Uterus (tissue), 2 donors: ENCODE measurements at regions not wholly inside any gene's neighbourhood (a gene's known extent, or its start where the extent isn't known, plus 50 kb on each side); places are given as distances from the start of the nearest gene placed in this dataset.

ENCODE experiments used
- POLR2A ChIP-seq, 2 donors: fragments of 450-650 bp; IDR thresholded peaks; one replicate each; pipeline ENCODE4 v1.6.1; 2016; ENCODE audit warnings: antibody characterized with exemption in 2 of 2, mild to moderate bottlenecking in 1 of 2, moderate library complexity in 1 of 2
- TF ChIP-seq, protein P1 (sequence below), 4 experiments: fragments of 200-600 bp in 2 of 4; fragments of 450-650 bp in 2 of 4; sonication (generic) in 2 of 4; IDR thresholded peaks; one replicate each; pipeline ENCODE4 v1.5.1; 2016 to 2019; ENCODE audit warnings: antibody characterized with exemption in 4 of 4, mild to moderate bottlenecking in 2 of 4, moderate library complexity in 1 of 4

DNA sequence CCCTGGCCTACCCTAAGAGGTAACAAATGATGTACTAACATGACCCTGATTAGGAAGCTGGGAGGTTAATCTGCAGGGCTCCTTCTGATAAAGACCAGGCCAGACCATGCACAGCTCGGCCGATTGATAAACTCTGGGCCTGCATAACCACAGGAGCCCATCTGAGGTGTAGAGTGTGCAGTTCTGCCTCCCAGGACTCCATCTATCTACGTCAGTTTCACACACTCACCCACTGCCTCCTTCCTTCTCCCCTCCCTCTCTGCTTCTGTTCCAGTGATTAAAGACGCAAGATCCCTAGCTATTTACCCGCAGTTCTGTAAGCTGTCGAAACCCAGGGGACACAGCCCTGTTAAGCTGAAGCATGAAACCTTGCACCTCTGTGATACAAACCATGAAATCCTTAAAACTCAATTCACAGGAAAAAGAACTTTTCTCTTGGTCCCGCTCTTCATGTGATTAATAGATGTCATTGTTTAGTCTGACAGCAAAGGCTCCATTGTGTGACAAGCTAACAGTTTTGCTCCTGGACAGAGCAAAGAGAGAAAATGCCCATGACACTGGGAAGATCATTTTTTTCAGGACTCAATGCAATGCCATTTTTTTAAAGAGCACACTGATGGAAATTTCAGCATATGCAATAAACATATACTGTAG, 470.6 kb downstream of the MAFB start:
- TF ChIP-seq, protein P1, sequence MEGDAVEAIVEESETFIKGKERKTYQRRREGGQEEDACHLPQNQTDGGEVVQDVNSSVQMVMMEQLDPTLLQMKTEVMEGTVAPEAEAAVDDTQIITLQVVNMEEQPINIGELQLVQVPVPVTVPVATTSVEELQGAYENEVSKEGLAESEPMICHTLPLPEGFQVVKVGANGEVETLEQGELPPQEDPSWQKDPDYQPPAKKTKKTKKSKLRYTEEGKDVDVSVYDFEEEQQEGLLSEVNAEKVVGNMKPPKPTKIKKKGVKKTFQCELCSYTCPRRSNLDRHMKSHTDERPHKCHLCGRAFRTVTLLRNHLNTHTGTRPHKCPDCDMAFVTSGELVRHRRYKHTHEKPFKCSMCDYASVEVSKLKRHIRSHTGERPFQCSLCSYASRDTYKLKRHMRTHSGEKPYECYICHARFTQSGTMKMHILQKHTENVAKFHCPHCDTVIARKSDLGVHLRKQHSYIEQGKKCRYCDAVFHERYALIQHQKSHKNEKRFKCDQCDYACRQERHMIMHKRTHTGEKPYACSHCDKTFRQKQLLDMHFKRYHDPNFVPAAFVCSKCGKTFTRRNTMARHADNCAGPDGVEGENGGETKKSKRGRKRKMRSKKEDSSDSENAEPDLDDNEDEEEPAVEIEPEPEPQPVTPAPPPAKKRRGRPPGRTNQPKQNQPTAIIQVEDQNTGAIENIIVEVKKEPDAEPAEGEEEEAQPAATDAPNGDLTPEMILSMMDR (IDR thresholded peaks at IDR 0.05): no peak
- no peak for TF ChIP-seq POLR2A (IDR thresholded peaks at IDR 0.05)
